ENCODE measurements at regions not wholly inside any gene's neighbourhood (a gene's known extent, or its start where the extent isn't known, plus 50 kb on each side); places are given as distances from the start of the nearest gene placed in this dataset.
"Not testable (repeated sequence)": the region's sequence is repeated elsewhere in the genome, so short reads cannot be mapped to it uniquely, and the experiment has no call there.

- TF ChIP-seq BACH2 (CRISPR knock-in tag; IDR thresholded peaks at IDR 0.05; ENCODE audit: borderline replicate concordance); SNAI2 (CRISPR knock-in tag; IDR thresholded peaks at IDR 0.05); RARB (CRISPR knock-in tag; IDR thresholded peaks at IDR 0.05); PATZ1 (CRISPR knock-in tag; IDR thresholded peaks at IDR 0.05; ENCODE audit: borderline replicate concordance): not testable (repeated sequence)
Observed at GRCh38 chr4:19181631-19182030, 1070.1 kb upstream of the SLIT2 start.

Measured in SK-N-SH treated with all-trans-retinoic acid at 6 μM for 48 hours (cell line).